Ovary (tissue), 3 donors: ENCODE measurements at regions not wholly inside any gene's neighbourhood (a gene's known extent, or its start where the extent isn't known, plus 50 kb on each side); places are given as distances from the start of the nearest gene placed in this dataset.

Experiments
- EP300 ChIP-seq: sonication (generic); formaldehyde crosslinking; IDR thresholded peaks from one replicate; pipeline ENCODE4 v1.6.1; 2017; ENCODE audit warnings: antibody characterized with exemption
- TF ChIP-seq, protein P1 (sequence below), 3 donors: fragments of 450-650 bp in 2 of 3; fragments of 200-600 bp in 1 of 3; IDR thresholded peaks; one replicate each; pipeline versions ENCODE4 v1.5.1 to v1.8.0; 2016 to 2022; ENCODE audit warnings: antibody characterized with exemption in 3 of 3, mild to moderate bottlenecking in 1 of 3
- donor health status: DM: no; HTN: no; CAD: no.

DNA sequence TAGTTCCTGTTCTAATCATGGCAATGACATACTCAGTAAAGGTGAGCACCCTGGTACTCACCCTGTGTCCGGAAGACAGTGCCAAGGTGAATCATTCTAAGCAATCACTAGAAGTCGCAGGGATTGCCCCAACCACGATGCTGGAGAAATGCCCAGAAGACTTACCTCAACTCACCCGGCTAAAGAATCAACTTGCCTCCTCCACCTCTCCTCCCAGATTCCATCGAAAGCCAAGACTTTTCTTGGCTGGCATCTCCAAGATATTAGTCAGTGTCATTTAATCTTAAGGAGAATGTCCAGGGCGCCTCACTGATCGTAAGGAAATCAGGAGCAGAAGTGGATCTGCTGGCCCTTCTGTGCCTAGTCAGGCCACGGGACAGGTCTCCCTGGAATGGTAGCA is 204.9 kb downstream of the ERCC6L2 start:
- TF ChIP-seq, protein P1, sequence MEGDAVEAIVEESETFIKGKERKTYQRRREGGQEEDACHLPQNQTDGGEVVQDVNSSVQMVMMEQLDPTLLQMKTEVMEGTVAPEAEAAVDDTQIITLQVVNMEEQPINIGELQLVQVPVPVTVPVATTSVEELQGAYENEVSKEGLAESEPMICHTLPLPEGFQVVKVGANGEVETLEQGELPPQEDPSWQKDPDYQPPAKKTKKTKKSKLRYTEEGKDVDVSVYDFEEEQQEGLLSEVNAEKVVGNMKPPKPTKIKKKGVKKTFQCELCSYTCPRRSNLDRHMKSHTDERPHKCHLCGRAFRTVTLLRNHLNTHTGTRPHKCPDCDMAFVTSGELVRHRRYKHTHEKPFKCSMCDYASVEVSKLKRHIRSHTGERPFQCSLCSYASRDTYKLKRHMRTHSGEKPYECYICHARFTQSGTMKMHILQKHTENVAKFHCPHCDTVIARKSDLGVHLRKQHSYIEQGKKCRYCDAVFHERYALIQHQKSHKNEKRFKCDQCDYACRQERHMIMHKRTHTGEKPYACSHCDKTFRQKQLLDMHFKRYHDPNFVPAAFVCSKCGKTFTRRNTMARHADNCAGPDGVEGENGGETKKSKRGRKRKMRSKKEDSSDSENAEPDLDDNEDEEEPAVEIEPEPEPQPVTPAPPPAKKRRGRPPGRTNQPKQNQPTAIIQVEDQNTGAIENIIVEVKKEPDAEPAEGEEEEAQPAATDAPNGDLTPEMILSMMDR (IDR thresholded peaks at IDR 0.05) = no peak
- TF ChIP-seq EP300 = no peak
